ENCODE measurements at regions not wholly inside any gene's neighbourhood (a gene's known extent, or its start where the extent isn't known, plus 50 kb on each side); places are given as distances from the start of the nearest gene placed in this dataset.

DNA sequence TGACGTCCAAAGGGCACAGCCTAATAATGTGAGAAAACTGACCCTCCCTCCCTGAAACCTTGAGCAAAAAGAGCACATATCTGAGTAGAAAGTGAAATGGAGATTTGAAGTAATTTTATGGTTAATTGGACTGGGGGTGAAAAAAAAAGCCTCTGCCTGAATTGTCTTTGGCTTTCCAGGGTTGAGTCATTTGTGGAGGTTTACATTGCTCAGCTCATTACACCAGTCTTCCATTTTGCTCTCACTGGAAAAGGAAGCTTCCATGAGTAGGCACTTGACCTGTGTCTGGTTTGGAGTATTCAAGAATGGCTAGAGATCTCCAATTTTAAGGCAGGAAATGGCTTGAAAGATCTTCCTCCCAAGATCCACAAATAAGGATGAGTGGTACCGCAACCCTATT is 273.9 kb downstream of the PDCD6IP start:
- Mint-ChIP-seq H3K27ac (no peak overlapping the region), H3K36me3 (ENCODE audit: insufficient read depth) (no peaks in the 10 kb centered on the region)

DNA sequence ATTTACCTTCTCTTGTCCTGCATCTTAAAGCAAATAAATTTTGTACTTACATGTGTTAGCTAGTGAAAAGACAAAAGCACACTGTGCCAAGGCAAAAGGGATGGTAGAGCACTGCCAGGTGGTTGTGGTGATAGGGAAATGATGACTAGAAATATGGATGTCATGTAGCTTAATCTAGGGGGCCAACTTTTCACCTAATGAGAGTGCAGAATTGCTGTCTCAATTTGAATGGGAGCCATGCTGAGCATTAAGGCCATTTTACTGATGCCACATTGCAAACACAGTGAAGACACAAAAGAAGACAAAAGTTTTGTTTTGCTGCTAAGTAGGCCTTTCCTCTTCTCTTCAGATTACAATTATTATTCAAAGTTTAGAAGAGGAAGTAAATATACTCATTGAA is 274.7 kb downstream of the PDCD6IP start:
- Mint-ChIP-seq H3K27me3 (peaks cover 9% of the 10 kb centered on the region), H3K4me3 (ENCODE audit: low read depth) (no peak overlapping the region), H3K36me3 (ENCODE audit: insufficient read depth) (no peaks in the 10 kb centered on the region), H3K27ac (no peak overlapping the region), H3K4me1 (ENCODE audit: low read depth) (no peaks in the 10 kb centered on the region), H3K9me3 (ENCODE audit: low read depth) (no peaks in the 10 kb centered on the region)
- TF ChIP-seq, protein P1, sequence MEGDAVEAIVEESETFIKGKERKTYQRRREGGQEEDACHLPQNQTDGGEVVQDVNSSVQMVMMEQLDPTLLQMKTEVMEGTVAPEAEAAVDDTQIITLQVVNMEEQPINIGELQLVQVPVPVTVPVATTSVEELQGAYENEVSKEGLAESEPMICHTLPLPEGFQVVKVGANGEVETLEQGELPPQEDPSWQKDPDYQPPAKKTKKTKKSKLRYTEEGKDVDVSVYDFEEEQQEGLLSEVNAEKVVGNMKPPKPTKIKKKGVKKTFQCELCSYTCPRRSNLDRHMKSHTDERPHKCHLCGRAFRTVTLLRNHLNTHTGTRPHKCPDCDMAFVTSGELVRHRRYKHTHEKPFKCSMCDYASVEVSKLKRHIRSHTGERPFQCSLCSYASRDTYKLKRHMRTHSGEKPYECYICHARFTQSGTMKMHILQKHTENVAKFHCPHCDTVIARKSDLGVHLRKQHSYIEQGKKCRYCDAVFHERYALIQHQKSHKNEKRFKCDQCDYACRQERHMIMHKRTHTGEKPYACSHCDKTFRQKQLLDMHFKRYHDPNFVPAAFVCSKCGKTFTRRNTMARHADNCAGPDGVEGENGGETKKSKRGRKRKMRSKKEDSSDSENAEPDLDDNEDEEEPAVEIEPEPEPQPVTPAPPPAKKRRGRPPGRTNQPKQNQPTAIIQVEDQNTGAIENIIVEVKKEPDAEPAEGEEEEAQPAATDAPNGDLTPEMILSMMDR (IDR thresholded peaks at IDR 0.05; ENCODE audit: unreplicated experiment), result no peak
- no peak for DNase-seq (ENCODE audit: low spot score, unreplicated experiment)

More for the DNA sequence above, 273.9 kb downstream of the PDCD6IP start:
- Mint-ChIP-seq H3K4me3 (ENCODE audit: low read depth) (no peak overlapping the region), H3K4me1 (ENCODE audit: low read depth) (no peaks in the 10 kb centered on the region), H3K27me3 (peaks cover 9% of the 10 kb centered on the region), H3K9me3 (ENCODE audit: low read depth) (no peaks in the 10 kb centered on the region)
- no peak for DNase-seq (ENCODE audit: low spot score, unreplicated experiment)
- TF ChIP-seq, protein P1 (IDR thresholded peaks at IDR 0.05; ENCODE audit: unreplicated experiment), result no peak

DNA sequence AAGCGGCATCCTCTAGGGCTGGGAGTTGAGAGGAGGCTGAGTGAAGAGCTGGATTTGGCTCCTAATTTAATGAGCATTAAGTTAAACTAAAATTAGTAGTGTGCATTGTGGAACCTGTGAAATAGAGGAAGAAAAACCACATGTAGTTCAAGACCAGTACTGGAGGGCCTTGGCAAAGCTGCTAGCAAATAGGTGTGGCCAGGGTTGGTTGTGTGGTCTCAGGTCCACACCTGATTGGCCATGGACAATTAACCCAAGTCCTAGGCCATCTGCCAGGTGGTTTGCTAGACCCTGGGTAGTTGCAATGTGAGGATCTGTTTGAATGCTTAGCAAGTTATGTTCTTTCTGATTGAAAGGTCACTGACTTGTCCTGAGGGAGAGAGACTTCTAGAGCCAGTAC is 275.5 kb downstream of the PDCD6IP start:
- no peak overlapping the region for H3K4me3 Mint-ChIP-seq (ENCODE audit: low read depth)
- no peak overlapping the region for H3K27ac Mint-ChIP-seq
- H3K27me3 Mint-ChIP-seq, result peaks cover 9% of the 10 kb centered on the region
- H3K36me3 Mint-ChIP-seq (ENCODE audit: insufficient read depth), result no peaks in the 10 kb centered on the region
- H3K9me3 Mint-ChIP-seq (ENCODE audit: low read depth), result no peaks in the 10 kb centered on the region
- DNase-seq (ENCODE audit: low spot score, unreplicated experiment), result no peak
- TF ChIP-seq, protein P1 (IDR thresholded peaks at IDR 0.05; ENCODE audit: unreplicated experiment), result no peak
- no peaks in the 10 kb centered on the region for H3K4me1 Mint-ChIP-seq (ENCODE audit: low read depth)

DNA sequence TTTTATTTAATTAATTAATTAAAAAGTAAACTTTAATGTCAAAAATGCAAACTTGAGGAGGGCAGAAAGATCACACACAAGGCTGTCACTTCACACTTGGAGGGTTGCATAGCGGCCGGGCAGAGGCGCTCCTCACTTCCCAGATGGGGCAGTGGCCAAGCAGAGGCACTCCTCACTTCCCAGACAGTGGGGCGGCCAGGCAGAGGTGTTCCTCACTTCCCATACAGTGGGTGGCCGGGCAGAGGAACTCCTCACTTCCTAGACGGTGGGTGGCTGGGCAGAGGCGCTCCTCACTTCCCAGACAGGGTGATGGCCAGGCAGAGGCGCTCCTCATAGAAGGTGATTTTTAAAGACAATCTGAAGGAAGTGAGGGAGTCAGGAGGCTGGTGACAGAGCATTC is 277.5 kb downstream of the PDCD6IP start:
- no peak overlapping the region for H3K27ac Mint-ChIP-seq
- no peak for DNase-seq (ENCODE audit: low spot score, unreplicated experiment)
- H3K27me3 Mint-ChIP-seq, result peaks cover 7% of the 10 kb centered on the region
- no peaks in the 10 kb centered on the region for H3K36me3 Mint-ChIP-seq (ENCODE audit: insufficient read depth)
- no peaks in the 10 kb centered on the region for H3K9me3 Mint-ChIP-seq (ENCODE audit: low read depth)
- TF ChIP-seq, protein P1 (IDR thresholded peaks at IDR 0.05; ENCODE audit: unreplicated experiment), result no peak
- no peak overlapping the region for H3K4me3 Mint-ChIP-seq (ENCODE audit: low read depth)
- no peaks in the 10 kb centered on the region for H3K4me1 Mint-ChIP-seq (ENCODE audit: low read depth)

DNA sequence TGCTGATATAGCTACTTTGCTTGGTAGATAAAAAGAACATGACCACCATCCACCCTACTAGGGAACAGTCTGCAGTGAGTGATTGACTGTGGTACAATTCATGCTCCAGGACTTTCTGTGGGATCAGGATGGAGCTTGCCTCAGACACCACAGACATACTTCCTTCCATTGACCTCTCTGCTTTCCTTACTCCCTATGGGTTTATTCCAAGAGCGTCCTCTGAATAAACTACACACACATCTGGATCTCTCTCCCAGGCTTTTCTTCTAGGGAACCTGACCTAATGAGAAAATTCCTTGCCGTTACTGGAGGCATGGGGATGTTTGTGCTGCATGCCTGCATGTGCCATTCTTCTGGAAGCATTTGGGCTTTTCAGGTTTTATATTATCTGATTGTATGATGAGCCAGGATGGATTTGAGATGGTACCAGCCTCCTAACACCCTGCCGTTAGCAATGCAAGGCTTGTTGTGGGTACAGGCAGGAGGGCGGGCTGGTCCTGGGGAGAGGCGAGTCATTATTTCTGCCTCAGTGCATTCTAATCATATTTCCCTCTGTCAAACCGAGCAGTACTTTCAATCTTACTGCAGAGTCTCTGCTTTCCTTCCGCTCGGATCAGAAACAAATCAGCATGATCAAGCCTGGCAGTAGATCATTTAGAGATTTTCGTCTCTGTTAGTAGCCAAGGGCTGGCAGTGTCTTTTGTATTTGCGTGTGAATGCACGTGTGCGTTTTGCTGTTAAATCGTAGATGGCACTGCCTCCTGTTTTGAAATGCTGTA is 279.2 kb downstream of the PDCD6IP start:
- no peak overlapping the region for H3K4me3 Mint-ChIP-seq (ENCODE audit: low read depth)
- H3K27me3 Mint-ChIP-seq, result no peaks in the 10 kb centered on the region
- TF ChIP-seq, protein P1 (IDR thresholded peaks at IDR 0.05; ENCODE audit: unreplicated experiment), result no peak
- no peak for DNase-seq (ENCODE audit: low spot score, unreplicated experiment)
- H3K27ac Mint-ChIP-seq, result no peak overlapping the region
- H3K4me1 Mint-ChIP-seq (ENCODE audit: low read depth), result no peaks in the 10 kb centered on the region
- H3K9me3 Mint-ChIP-seq (ENCODE audit: low read depth), result peaks cover 2% of the 10 kb centered on the region
- H3K36me3 Mint-ChIP-seq (ENCODE audit: insufficient read depth), result no peaks in the 10 kb centered on the region
